Hepatocyte (in vitro differentiated cells): ENCODE measurements at regions not wholly inside any gene's neighbourhood (a gene's known extent, or its start where the extent isn't known, plus 50 kb on each side); places are given as distances from the start of the nearest gene placed in this dataset.

Experiments
- DNase-seq: peaks from one replicate; pipeline ENCODE4 v3.0.0-alpha.2; 2016; ENCODE audit warnings: low spot score
- H2AFZ ChIP-seq: fragments of 200-600 bp; sonication (generic); 2 replicates; pipeline ENCODE4 v1.6.0; 2016; ENCODE audit warnings: antibody characterized with exemption, mild to moderate bottlenecking
- H3K27ac ChIP-seq: fragments of 200-600 bp; sonication (generic); 2 replicates; pipeline ENCODE4 v1.5.1; 2016; ENCODE audit warnings: mild to moderate bottlenecking
- H3K27me3 ChIP-seq: fragments of 200-600 bp; sonication (generic); 2 replicates; pipeline ENCODE4 v1.6.1; 2016
- H3K36me3 ChIP-seq: fragments of 200-600 bp; sonication (generic); replicated peaks from 2 replicates; pipeline ENCODE4 v1.5.1; 2016; ENCODE audit warnings: low read depth; ENCODE audit not compliant: insufficient read depth
- H3K4me1 ChIP-seq: fragments of 200-600 bp; sonication (generic); 2 replicates; pipeline ENCODE4 v1.5.1; 2016; ENCODE audit warnings: mild to moderate bottlenecking, moderate library complexity; ENCODE audit not compliant: insufficient read depth
- H3K4me2 ChIP-seq: fragments of 200-600 bp; sonication (generic); 2 replicates; pipeline ENCODE4 v1.6.0; 2016
- H3K4me3 ChIP-seq: fragments of 200-600 bp; sonication (generic); 2 replicates; pipeline ENCODE4 v1.5.1; 2016; ENCODE audit warnings: mild to moderate bottlenecking
- H3K79me2 ChIP-seq: fragments of 200-600 bp; sonication (generic); 2 replicates; pipeline ENCODE4 v1.6.0; 2017; ENCODE audit warnings: mild to moderate bottlenecking
- H3K9me2 ChIP-seq: fragments of 200-600 bp; sonication (generic); replicated peaks from 2 replicates; pipeline ENCODE4 v1.6.0; 2017; ENCODE audit warnings: mild to moderate bottlenecking; ENCODE audit not compliant: insufficient read depth
- H3K9me3 ChIP-seq: fragments of 200-600 bp; sonication (generic); 2 replicates; pipeline ENCODE4 v1.5.1; 2016; ENCODE audit warnings: low read depth, mild to moderate bottlenecking
- H4K20me1 ChIP-seq: fragments of 200-600 bp; sonication (generic); 2 replicates; pipeline ENCODE4 v1.6.0; 2016; ENCODE audit warnings: mild to moderate bottlenecking; ENCODE audit not compliant: insufficient read depth, poor library complexity, severe bottlenecking
- EZH2 ChIP-seq: fragments of 200-600 bp; sonication (generic); IDR thresholded peaks from 2 replicates; pipeline ENCODE4 v1.6.1; 2016; ENCODE audit warnings: antibody characterized with exemption, mild to moderate bottlenecking, borderline replicate concordance
- EZH2phosphoT487 ChIP-seq: fragments of 200-600 bp; sonication (generic); IDR thresholded peaks from one replicate; pipeline ENCODE4 v1.6.1; 2018; ENCODE audit warnings: antibody characterized with exemption, mild to moderate bottlenecking, low read depth, moderate library complexity; ENCODE audit not compliant: unreplicated experiment, severe bottlenecking
- WGBS: methylation state at CpG from one replicate; pipeline ENCODE4 v1.1.6; 2016; ENCODE audit warnings: low lambda C conversion rate; ENCODE audit errors: missing lambda C conversion rate; 5-methylcytosine and 5-hydroxymethylcytosine counted together
- TF ChIP-seq, protein P1 (sequence below): fragments of 200-600 bp; sonication (generic); IDR thresholded peaks from 2 replicates; pipeline ENCODE4 v1.5.1; 2016; ENCODE audit warnings: antibody characterized with exemption, mild to moderate bottlenecking; ENCODE audit not compliant: poor library complexity

DNA sequence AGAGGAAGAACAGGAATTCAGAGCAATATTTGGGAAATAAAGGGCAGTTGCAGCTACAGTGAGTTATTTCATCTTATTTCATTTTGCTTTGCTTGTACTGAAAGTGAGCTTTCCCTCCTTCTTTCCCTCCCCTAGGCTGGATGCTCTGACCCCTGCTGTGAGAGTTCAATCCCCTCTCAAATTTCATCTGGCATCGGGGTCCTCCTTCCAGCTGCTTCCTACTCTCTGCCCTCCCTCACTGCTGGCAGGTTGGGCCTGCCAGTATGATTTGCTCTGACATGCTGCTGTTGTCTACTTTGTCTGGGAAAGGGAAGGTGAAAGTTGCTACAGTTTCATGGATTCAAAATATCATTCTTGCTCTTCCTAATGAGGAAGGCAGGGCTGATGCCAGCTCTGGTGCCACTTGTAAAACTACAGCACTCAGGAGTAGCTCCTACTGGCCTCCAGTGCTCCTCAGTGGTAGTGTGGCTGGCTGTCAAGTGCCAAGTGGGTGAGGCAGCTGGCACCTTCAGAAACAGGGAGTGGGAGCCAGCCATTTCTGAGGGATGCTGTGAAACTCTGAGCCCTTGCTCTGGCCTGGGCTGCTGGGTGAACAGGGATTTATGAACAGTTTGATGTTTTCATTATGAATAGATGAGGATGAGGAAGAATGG, 408.6 kb downstream of the HAPSTR1 start:
- WGBS, result 15% methylated on average over 1 of the region's 1 CpG
- TF ChIP-seq, protein P1, sequence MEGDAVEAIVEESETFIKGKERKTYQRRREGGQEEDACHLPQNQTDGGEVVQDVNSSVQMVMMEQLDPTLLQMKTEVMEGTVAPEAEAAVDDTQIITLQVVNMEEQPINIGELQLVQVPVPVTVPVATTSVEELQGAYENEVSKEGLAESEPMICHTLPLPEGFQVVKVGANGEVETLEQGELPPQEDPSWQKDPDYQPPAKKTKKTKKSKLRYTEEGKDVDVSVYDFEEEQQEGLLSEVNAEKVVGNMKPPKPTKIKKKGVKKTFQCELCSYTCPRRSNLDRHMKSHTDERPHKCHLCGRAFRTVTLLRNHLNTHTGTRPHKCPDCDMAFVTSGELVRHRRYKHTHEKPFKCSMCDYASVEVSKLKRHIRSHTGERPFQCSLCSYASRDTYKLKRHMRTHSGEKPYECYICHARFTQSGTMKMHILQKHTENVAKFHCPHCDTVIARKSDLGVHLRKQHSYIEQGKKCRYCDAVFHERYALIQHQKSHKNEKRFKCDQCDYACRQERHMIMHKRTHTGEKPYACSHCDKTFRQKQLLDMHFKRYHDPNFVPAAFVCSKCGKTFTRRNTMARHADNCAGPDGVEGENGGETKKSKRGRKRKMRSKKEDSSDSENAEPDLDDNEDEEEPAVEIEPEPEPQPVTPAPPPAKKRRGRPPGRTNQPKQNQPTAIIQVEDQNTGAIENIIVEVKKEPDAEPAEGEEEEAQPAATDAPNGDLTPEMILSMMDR, result no peak
- TF ChIP-seq EZH2 (no peak), EZH2phosphoT487 (no peak)
- H3K9me3 ChIP-seq, result no peaks in the 10 kb centered on the region
- no peak overlapping the region for H3K4me3 ChIP-seq
- H4K20me1 ChIP-seq, result no peaks in the 10 kb centered on the region
- no peaks in the 10 kb centered on the region for H3K36me3 ChIP-seq
- H3K4me2 ChIP-seq, result no peak overlapping the region
- H3K79me2 ChIP-seq, result no peaks in the 10 kb centered on the region
- no peak for DNase-seq
- no peaks in the 10 kb centered on the region for H3K9me2 ChIP-seq
- no peak overlapping the region for H2AFZ ChIP-seq
- H3K4me1 ChIP-seq, result peaks cover 5% of the 10 kb centered on the region
- no peak overlapping the region for H3K27ac ChIP-seq
- no peaks in the 10 kb centered on the region for H3K27me3 ChIP-seq

DNA sequence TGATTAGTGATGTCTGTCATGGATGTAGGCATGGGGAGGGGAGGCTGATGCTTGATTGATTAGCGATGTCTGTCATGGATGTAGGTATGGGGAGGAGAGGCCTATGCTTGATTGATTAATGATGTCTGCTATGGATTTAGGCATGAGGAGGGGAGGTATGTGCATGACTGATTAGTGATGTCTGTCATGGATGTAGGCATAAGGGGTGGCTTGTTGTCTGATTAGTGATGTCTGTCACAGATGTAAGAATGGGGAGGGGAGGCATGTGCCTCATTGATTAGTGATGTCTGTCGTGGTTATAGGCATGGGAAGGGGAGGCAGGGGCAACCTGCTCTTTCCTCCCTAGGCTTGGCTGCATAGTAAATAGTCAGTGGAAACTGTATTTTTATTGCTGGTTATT, 409.4 kb downstream of the HAPSTR1 start:
- no peaks in the 10 kb centered on the region for H3K79me2 ChIP-seq
- no peak overlapping the region for H3K4me2 ChIP-seq
- DNase-seq, result no peak
- peaks cover 5% of the 10 kb centered on the region for H3K4me1 ChIP-seq
- H3K9me3 ChIP-seq, result no peaks in the 10 kb centered on the region
- no peaks in the 10 kb centered on the region for H3K9me2 ChIP-seq
- H3K27me3 ChIP-seq, result no peaks in the 10 kb centered on the region
- no peak overlapping the region for H3K27ac ChIP-seq
- H3K4me3 ChIP-seq, result no peak overlapping the region
- no peaks in the 10 kb centered on the region for H3K36me3 ChIP-seq
- H2AFZ ChIP-seq, result no peak overlapping the region
- TF ChIP-seq EZH2phosphoT487 (no peak), EZH2 (no peak)
- TF ChIP-seq, protein P1, result no peak
- H4K20me1 ChIP-seq, result no peaks in the 10 kb centered on the region
- WGBS, result 98% methylated on average over 2 of the region's 2 CpGs

DNA sequence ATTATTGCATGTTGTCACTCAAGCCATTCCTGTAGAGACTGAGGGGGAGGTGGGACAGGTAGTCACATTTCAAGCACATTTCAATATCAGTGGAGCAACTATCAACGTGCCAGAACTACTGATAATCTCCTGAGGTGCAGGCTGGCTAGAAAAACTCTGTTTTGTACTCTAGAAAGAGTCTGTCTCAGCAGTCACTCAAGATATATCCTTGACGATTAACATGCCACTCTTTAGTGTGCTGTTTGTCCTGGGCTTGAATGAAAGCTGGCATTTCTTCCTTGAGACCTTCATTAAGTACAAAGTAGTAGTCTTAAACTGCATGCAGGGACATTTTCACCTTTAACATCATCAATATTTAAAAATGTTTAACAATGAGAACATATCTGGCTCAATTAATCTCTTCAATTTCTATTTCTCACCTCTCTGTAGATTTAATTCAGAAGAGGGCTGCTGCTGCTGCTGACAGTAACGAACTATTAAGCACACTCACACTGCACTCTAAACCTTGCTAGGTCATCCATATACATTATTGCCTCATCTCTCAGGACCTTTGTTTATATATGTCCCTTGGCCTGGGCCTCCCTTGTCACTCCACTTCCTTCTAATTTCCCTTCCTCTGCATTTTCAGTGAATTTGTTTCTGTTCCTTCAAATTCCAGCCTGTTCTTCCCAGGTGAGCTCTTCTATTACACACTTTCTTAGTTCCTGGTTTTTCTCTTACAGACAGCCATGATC, 412.0 kb downstream of the HAPSTR1 start:
- H3K27me3 ChIP-seq, result no peaks in the 10 kb centered on the region
- 29% methylated on average over 3 of the region's 3 CpGs for WGBS
- peaks cover 5% of the 10 kb centered on the region for H3K4me1 ChIP-seq
- H3K27ac ChIP-seq, result peak overlapping the region; percentile 68
- no peaks in the 10 kb centered on the region for H4K20me1 ChIP-seq
- no peaks in the 10 kb centered on the region for H3K79me2 ChIP-seq
- no peaks in the 10 kb centered on the region for H3K36me3 ChIP-seq
- H3K4me2 ChIP-seq, result no peak overlapping the region
- H3K4me3 ChIP-seq, result no peak overlapping the region
- H3K9me2 ChIP-seq, result no peaks in the 10 kb centered on the region
- no peak for TF ChIP-seq EZH2phosphoT487
- H2AFZ ChIP-seq, result peak overlapping the region; percentile 5
- peak; percentile 30 for DNase-seq
- H3K9me3 ChIP-seq, result no peaks in the 10 kb centered on the region

DNA sequence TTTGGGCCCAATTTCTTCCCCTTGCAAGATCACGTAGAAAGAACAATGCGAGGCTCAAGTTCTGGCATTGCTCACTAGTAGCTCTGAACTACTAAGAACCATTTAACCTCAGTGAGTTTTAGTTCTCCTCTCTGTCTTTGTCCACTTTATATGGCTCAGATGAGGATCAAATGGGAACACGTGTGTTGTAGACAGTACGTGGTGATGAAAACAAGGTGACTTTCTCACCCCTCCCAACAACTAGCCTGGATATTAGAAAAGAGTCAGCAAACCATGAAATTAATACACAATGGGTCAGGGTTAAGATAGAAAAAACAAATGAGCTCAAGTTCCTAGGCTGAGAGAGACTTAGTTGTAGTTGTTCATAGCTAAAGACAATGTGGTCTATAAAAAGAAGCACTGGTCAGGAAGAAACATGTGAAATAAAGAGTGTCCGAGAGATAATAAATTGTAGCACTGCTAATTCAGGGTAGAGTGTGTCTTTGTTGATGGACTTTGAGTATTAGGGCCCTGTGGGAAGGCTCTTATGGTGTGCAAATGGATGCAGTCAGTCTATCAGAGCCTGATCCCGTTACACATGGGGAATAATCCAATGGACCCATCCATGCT, 417.0 kb downstream of the HAPSTR1 start:
- H2AFZ ChIP-seq, result no peak overlapping the region
- H3K79me2 ChIP-seq, result no peaks in the 10 kb centered on the region
- TF ChIP-seq EZH2 (no peak), EZH2phosphoT487 (no peak)
- TF ChIP-seq, protein P1, result no peak
- no peaks in the 10 kb centered on the region for H4K20me1 ChIP-seq
- no peaks in the 10 kb centered on the region for H3K9me2 ChIP-seq
- H3K27me3 ChIP-seq, result no peaks in the 10 kb centered on the region
- WGBS, result 91% methylated on average over 6 of the region's 6 CpGs
- H3K9me3 ChIP-seq, result no peaks in the 10 kb centered on the region
- H3K4me2 ChIP-seq, result no peak overlapping the region
- no peak for DNase-seq
- no peak overlapping the region for H3K4me3 ChIP-seq
- no peak overlapping the region for H3K27ac ChIP-seq
- no peaks in the 10 kb centered on the region for H3K36me3 ChIP-seq
- peaks cover 5% of the 10 kb centered on the region for H3K4me1 ChIP-seq
